ENCODE measurements at regions not wholly inside any gene's neighbourhood (a gene's known extent, or its start where the extent isn't known, plus 50 kb on each side); places are given as distances from the start of the nearest gene placed in this dataset.

GRCh38 chr20:52578559-52578958 is 387.0 kb upstream of the ZFP64 start:
- DNase-seq (ENCODE audit: low read depth in 2 of 2), result no peak

GRCh38 chr20:52577696-52578095 is 386.1 kb upstream of the ZFP64 start:
- DNase-seq (ENCODE audit: low read depth in 2 of 2), result no peak

- DNase-seq (ENCODE audit: low read depth in 2 of 2), result no peak
These were observed 381.1 kb upstream of the ZFP64 start for GRCh38 chr20:52572687-52573086.

GRCh38 chr20:52569201-52569600 is 377.6 kb upstream of the ZFP64 start:
- DNase-seq (ENCODE audit: low read depth in 2 of 2), result no peak

GRCh38 chr20:52565614-52566013 is 374.0 kb upstream of the ZFP64 start:
- DNase-seq (ENCODE audit: low read depth in 2 of 2), result no peak

- no peak for DNase-seq (ENCODE audit: low read depth in 2 of 2)
These were observed 373.0 kb upstream of the ZFP64 start for GRCh38 chr20:52564594-52564993.

- no peak for DNase-seq (ENCODE audit: low read depth in 2 of 2)
These were observed 360.7 kb upstream of the ZFP64 start for GRCh38 chr20:52552181-52552872.

- no peak for DNase-seq (ENCODE audit: low read depth in 2 of 2)
These were observed 350.6 kb upstream of the ZFP64 start for GRCh38 chr20:52542131-52542530.

- DNase-seq (ENCODE audit: low read depth in 2 of 2), result no peak
These were observed 348.9 kb upstream of the ZFP64 start for GRCh38 chr20:52540509-52540908.

GRCh38 chr20:52539891-52540290 is 348.3 kb upstream of the ZFP64 start:
- no peak for DNase-seq (ENCODE audit: low read depth in 2 of 2)

- DNase-seq (ENCODE audit: low read depth in 2 of 2), result no peak
These were observed 345.3 kb upstream of the ZFP64 start for GRCh38 chr20:52536841-52537400.

GRCh38 chr20:52536040-52536439 is 344.5 kb upstream of the ZFP64 start:
- no peak for DNase-seq (ENCODE audit: low read depth in 2 of 2)

GRCh38 chr20:52534616-52535015 is 343.0 kb upstream of the ZFP64 start:
- no peak for DNase-seq (ENCODE audit: low read depth in 2 of 2)

GRCh38 chr20:52533401-52533800 is 341.8 kb upstream of the ZFP64 start:
- no peak for DNase-seq (ENCODE audit: low read depth in 2 of 2)

GRCh38 chr20:52532674-52533073 is 341.1 kb upstream of the ZFP64 start:
- DNase-seq (ENCODE audit: low read depth in 2 of 2), result no peak

- DNase-seq (ENCODE audit: low read depth in 2 of 2), result no peak
These were observed 339.0 kb upstream of the ZFP64 start for GRCh38 chr20:52530571-52530970.

- DNase-seq (ENCODE audit: low read depth in 2 of 2), result no peak
These were observed 338.2 kb upstream of the ZFP64 start for GRCh38 chr20:52529826-52530225.

GRCh38 chr20:52524861-52525260 is 333.3 kb upstream of the ZFP64 start:
- no peak for DNase-seq (ENCODE audit: low read depth in 2 of 2)

GRCh38 chr20:52518735-52519134 is 327.2 kb upstream of the ZFP64 start:
- no peak for DNase-seq (ENCODE audit: low read depth in 2 of 2)

- DNase-seq (ENCODE audit: low read depth in 2 of 2), result no peak
These were observed 324.3 kb upstream of the ZFP64 start for GRCh38 chr20:52515877-52516276.

- DNase-seq (ENCODE audit: low read depth in 2 of 2), result no peak
These were observed 308.6 kb upstream of the ZFP64 start for GRCh38 chr20:52500157-52500556.

GRCh38 chr20:52497731-52498130 is 306.2 kb upstream of the ZFP64 start:
- DNase-seq (ENCODE audit: low read depth in 2 of 2), result no peak

- DNase-seq (ENCODE audit: low read depth in 2 of 2), result no peak
These were observed 304.6 kb upstream of the ZFP64 start for GRCh38 chr20:52496191-52496590.

- DNase-seq (ENCODE audit: low read depth in 2 of 2), result peak; percentile 28 to 42
These were observed 302.7 kb upstream of the ZFP64 start for GRCh38 chr20:52494244-52494643.

Data from stimulated activated CD8-positive, alpha-beta memory T cell treated with anti-CD3 and anti-CD28 coated beads, Interleukin-15, amount 100 ng/mL, for 48 hours (primary cell).